HG03103 (cell line): ENCODE measurements at regions not wholly inside any gene's neighbourhood (a gene's known extent, or its start where the extent isn't known, plus 50 kb on each side); places are given as distances from the start of the nearest gene placed in this dataset.
"Not testable (repeated sequence)": the region's sequence is repeated elsewhere in the genome, so short reads cannot be mapped to it uniquely, and the experiment has no call there.

Experiments
- ATAC-seq: cut with Tn5 transposase; IDR thresholded peaks from one replicate; pipeline ENCODE4 v1.9.1; 2021; ENCODE audit warnings: low read depth; ENCODE audit not compliant: unreplicated experiment

DNA sequence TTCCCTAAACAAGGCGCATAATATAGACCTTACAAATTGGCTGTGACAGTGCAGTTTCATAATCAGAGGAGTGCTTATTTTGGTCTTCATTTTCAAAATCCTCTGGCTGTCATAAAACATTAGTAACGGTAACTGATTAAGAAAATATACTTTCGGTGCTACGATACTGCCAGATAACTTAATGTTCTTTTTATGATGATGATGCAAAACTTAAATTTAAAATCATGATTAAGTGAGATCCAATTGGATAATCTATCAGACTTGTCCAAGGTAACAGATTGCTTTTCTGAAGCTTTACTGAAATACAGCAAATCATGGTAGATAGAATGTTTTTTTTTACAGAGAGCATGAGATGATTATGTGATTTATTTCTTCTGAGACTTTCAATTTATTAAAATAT is 364.2 kb upstream of the CNTN3 start:
- no peak for ATAC-seq

DNA sequence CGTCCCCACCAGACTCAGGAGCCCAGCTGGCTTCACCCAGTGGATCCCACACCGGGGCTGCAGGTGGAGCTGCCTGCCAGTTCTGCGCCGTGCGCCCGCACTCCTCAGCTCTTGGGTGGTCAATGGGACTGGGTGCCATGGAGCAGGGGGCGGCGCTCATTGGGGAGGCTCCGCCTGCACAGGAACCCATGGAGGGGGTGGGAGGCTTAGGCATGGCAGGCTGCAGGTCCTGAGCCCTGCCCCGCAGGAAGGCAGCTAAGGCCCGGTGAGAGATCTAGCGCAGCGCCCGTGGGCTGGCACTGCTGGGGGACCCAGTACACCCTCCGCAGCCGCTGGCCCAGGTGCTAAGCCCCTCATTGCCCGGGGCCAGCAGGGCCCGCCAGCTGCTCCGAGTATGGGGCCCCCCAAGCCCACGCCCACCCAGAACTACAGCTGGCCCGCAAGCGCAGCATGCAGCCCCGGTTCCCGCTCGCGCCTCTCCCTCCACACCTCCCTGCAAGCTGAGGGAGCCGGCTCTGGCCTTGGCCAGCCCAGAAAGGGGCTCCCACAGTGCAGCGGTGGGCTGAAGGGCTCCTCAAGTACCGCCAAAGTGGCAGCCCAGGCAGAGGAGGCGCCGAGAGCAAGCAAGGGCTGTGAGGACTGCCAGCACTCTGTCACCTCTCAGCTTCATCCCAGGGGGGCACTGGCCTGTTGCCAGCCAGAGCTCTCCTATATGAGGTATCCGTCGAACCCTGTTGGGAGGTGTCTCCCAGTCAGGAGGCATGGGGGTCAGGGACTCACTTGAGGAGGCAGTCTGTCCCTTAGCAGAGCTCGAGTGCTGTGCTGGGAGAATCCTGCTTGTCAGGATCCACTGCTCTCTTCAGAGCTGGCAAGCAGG is 370.8 kb upstream of the CNTN3 start:
- ATAC-seq, result not testable (repeated sequence)

DNA sequence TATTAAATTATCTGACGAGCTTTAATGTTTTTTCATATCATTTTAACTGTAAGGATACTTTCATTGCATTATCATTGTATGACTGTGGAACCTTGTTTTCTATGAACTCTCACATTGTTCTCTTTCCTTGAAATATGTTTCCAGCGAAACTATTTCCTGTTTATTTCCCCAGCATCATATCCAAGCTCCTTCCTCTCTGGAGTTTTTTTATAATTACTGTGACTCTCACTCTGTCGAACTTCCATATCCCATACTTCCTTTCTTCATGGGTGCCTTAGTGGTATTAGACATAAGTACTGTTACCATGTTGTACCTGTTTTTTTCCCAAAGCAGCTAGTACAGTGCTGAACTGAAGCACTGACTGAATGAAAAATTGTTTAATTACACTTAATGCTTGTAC is 373.6 kb upstream of the CNTN3 start:
- ATAC-seq, result no peak

DNA sequence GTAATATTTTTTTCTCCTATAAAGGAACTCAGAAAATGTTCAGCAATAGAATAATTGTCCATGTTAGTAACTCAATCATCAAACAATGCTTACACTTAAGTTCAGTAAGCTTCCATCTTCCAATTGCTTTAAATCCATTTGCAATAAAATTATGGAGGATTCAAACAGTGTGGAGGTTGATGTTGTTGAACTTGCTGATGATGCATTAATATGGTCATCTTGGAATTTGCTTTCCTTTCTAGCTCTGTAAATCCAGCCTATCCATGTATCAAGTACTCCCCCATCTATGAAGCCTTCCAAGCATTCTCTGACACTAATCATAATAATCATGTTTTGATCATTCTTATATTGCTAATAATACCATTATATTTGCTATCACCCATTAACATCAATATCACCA is 378.4 kb upstream of the CNTN3 start:
- ATAC-seq, result no peak

DNA sequence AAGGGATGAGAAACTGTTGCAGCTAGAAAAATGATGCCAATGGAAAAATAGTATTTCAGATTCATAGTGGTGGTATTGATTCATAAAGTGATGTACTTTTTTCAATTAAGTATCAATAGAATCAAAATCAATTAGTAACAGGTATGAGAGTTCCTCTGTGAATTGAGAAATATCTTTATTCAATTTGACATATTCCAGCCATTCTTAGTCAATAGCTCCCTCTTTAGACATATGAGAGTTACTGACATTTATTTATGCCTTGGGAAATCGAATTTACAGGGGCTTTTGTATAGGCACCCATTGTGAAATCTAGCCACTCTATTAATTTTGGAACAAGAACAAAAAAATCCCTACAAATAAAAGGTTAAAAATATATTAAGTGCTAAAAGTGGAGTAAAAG is 386.9 kb upstream of the CNTN3 start:
- no peak for ATAC-seq

DNA sequence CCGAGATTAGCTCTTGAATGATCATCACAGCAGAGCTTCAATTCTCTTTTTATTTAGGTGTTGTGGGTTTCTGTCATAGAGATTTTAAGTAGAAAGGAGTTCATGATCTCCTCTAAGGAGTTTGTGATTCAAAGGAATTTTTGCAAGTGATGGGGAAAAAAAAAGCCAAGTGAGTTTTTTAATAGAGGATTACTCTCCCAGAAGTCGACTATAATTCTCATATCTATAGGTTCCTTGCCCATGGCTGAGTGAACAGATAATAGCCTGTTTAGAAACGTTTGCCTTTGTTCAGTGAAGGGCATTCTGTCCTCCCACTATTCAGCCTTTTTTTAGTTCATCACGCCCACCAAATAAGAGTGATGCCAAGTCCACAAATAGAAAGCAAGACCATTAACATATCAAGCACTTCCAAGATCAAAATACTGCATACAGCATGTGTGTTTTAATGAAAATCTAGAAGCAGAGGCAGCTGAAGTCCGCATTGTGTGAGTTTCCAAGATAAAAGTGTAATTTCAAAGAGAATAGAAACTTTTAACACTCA is 398.4 kb upstream of the CNTN3 start:
- no peak for ATAC-seq

DNA sequence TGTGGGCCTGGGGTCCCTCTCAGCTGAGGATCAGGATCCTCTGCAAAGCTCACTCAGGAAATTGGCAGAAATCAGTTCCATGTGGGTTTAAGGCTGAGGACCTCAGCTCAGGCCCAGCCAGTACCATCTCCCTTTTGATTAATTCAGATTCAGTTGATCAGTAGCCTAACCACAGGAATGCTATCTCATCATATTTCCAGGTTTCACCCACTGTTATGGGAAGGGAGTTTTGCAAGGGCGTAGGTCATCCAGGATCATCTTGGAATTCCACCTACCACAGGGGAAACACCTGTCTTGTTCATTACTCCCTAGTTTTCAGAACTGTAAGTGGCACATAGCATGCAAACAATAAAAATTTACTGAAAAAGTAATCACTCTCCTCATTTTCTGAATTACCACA is 399.5 kb upstream of the CNTN3 start:
- no peak for ATAC-seq

DNA sequence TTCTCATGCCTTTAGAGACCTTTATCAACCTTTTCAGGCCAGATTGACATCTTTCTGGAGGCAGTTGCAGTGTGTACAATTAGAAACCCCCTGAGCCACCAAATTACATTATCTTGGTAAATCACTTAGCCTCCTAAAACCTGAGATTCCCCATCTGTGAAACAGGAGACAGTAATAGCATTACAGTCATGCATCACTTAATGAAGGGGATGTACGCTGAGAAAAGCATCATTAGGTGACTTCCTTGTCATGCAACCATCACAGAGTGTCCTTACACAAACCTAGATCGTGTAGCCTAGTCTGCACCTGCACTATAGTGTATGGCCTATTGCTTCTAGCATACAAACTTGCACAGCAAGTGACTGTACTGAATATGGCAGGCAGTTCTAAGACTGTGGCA is 400.8 kb upstream of the CNTN3 start:
- no peak for ATAC-seq

DNA sequence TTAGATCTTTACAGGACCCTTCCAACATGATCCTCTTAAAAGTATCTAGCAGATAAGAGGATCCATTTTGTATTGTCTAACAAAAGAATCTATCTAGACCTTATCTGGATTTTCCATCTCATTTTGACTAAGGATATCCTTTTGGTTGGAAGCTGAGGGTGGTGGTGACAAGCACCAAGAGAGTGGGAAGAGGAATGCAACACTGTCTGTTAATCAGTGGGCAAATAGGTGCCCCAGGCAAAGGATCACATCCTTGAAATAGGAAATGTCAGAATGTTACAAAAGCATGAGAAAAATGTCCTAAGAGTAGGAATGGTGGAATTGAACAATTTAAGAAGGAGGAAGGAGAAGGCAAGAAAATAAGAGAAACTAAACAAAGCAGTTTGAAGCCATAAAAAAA is 420.7 kb upstream of the CNTN3 start:
- no peak for ATAC-seq

DNA sequence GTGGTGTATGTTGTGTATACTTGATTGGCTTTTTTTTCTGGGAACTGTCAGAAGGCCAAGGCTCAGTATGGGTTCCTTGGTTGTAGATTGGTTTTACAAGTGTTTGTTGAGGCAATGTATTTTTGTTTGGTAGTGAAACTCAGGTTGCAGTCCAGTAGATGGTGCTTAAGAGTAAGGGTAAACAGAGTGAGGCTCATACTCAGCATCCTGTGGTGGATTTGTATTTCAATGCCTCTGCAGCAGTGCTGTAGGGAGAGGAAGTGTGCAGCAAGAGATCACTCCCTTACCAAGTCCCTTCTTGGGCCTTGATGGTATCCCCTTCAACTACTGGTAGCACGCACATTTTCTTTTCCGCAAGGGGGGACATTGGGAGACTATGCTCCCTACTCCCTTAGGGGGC is 428.5 kb upstream of the CNTN3 start:
- ATAC-seq, result no peak

DNA sequence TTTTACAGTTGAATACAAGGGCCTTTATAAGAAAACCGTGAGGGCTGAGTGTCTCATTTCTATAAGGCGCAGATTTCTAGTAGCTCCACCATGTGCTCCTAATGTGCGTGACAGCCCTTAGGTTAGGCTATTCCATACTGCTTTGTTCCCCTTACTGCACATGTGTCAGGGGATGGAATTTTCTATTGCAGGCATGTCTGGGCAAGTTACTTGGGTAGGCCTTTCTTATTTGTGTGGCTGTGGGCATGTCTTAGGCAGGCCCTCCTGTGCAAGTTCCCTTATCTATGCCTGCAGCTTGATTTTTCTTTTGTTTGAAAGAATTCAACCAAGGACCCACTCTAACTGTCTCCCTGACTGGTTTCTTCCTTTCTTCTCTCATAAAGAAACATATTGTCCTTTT is 434.2 kb upstream of the CNTN3 start:
- no peak for ATAC-seq

DNA sequence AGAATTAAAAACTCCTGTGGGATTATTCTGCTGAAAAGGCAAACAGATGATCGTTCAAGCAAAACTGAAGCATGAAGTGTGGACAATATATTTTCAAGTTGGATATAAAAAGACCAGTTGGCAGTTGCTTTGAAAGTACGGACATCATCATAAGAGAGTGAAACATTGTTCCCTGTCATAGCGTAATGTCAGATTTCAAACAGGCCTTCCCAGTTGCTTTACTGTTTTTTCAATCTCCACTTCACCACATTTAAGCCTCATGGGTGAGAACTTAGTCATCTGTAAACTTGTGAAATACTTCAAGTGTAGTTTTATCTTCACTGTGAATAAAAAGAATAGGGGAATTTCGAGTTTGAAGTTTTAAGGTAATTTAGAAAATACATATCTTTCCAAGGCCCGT is 435.1 kb upstream of the CNTN3 start:
- no peak for ATAC-seq

DNA sequence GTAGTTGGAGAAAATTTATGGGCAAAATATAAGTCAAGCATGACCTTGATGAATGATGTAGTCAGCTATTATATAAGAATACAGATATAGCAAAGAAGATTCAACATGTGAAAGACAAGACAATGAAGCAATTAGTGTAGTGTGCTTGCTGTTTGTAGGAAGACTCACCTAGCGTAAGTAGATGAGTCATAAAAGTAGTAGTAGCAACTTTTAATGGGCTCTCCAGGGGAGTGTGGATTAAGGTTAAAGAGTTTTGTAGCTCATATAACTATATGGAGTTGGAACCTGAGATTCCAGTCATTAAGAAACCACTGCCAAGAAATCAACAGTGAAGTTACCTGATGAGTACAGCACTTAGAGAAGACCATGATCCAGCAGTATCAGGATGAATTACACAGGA is 444.7 kb upstream of the CNTN3 start:
- no peak for ATAC-seq

DNA sequence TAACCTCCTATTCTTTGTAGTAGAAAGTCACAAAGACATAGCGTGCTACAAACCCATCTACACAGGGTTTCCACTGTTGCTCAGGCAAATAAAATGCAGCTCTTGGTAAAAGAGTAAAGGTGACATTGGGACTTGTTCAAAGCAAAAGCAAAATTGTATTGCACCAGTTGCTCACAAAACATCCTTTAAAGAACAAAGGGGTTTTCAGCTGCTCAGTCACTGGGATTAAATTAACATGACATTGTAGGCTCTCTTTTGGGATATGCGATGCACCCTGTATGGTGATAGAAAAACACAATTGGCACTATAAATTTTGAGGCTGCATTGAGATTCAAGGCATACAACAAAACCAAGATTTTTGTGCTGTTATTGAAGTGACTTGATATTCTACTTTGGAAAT is 447.3 kb upstream of the CNTN3 start:
- ATAC-seq, result no peak

DNA sequence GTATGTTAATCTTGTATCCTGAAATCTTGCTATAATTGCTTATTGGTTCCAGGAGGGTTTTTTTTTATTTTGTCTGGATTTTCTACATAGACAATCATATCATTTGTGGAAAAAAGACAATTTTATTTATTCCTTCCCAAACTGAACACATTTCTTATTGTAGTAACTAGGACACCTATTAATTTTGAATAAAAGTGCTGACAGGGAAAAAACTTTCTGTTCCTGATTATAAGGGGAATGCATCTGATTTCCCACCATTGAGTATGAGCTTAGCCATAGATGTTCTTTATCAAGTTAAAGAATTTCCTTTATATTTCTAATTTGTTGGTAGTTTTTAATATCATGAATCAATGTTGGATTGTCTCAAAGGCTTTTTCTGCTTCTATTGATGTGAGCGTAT is 460.7 kb upstream of the CNTN3 start:
- ATAC-seq, result no peak

DNA sequence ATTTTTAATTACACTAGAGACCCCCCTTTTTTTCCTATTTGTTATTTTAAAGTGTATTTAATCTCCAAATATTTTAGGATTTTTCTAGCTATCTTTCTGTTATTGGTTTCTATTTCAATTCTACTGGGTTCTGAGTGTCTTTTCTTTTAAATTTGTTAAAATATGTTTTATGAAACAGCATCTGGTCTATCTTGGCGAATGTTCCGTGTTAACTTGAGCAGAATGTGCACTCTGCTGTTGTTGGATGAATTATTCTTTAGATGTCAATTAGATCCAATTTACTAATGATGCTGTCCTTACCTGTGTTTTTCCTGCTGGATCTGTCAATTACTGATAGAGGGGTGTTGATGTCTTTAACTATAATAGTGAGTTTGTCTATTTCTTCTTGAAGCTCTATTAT is 462.0 kb upstream of the CNTN3 start:
- no peak for ATAC-seq

DNA sequence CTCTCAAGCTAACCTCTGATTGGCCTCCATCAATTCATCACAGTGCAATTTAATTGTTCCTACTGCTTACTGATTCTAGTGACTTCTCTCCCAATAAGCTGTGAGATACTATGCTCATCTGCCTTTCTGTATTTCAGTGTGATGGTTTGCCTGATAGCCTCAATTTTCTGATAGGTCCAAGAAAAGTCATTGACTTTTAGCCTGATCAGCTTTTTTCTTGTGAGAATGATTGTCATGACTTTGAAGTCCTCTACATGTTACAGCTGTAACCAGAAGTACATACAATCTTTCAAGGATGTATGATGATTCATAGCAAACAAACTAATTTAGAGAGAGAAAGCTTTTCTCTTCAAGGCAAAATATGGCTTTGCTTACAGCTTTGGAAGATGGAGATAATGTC is 463.8 kb upstream of the CNTN3 start:
- no peak for ATAC-seq

DNA sequence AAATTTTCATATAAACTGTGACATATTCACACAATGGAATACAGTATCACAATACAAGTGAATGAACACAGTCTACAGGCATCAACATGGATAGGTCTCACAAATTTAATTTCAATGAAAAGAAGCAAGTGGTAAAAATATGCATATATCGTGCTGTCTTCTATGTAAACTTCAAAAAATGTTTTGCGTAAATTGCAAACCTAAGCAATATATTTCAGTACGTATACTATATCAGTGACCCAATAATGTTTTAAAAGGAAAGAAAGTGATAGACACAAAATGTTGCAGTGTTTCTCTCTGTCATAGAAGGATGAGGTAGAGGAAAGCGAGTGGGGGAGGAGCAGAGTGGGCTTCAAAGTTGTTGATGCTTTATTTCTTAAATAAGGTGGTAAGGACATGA is 468.4 kb upstream of the CNTN3 start:
- no peak for ATAC-seq

DNA sequence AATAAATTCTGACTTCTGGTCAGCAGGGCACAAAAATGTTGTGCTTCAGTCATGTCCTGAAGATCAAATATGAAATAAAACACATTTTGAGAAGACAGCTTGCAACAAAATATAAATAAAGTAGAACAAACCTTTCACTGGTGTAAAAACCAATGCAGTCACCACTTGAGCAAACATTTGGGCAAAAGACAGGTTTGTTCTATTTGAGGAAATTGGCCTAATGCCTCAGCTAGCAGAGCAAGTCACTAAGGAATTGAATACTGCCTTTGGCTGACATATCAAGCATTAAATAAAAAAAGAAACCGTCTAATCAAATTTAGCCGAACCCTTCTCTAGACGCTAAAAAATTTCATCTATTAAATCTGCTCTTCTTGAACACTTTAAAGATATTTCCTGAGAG is 475.4 kb upstream of the CNTN3 start:
- ATAC-seq, result no peak

DNA sequence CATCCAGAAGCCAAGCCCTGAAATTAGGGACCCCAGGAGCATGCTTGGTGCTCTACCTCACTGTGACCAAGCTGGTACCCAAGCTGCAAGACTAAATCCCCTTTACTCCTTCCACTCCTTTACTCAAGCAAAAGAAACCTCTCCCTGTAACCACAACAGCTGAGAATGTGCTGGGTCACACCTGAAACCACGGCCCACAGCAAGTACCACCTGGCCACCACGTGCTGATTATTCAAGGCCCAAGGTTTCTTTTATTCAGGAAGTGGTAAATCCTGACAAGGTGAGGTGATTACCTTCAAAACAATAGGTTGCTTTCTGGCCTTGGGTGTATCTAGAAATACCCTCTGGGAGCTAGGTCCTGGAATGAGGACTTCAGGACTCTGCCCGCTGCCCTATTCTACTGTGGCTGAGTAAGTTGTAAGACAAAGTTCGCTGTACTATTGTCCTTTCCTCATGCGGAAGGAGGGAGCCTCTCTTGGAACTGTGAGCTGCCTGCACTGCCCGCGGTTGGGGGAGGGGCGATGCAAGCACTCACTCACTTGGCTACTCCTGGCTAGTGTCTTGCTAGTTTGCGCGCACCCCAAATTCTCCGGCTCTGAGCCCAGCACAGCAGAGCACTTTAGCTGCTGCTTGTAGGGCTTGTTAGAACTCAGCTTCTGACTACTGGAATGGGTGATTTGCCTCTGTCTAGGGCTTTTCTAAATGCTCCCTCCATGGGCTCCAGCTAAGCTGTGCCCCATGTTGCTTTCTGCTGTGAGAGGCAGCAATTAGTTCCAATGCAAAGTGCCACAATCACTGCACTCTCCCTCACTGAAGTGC is 487.1 kb upstream of the CNTN3 start:
- no peak for ATAC-seq

DNA sequence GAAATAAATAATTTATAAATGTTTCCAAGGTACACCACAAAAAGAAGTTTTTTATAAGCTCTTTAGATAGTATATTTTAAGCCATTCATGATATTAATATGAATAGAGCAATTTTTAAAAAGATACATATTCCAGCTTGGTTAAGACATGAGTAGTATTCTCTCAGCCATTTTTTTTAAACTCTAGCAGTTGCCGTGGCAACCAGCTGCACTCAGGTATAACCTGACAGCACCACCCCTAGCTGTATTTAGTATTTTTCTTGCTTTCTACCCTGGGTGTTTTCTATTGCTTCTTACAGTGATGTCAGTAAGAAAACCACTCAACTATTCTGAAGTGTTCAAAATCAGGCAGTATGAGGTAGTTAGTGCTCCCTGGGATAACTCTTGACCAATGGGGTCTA is 496.3 kb upstream of the CNTN3 start:
- no peak for ATAC-seq

DNA sequence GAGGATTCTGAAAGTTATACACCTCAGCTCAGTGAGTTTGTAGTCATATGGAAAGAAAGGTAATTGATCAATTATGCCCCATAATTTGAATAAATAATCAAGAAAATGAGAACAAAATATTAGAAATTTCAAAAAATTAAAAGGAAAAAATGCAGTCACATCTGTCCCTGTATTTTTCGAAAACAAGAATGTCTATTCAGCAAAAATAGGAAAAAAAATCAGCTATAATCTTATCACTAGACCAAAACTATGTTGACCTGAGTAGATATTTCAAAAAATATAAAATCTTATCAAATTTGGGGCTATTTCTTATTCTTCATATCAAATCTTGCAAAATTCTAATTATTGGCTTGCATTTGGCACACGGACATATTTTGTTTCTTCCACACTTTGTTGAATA is 501.2 kb upstream of the CNTN3 start:
- no peak for ATAC-seq
